ENCODE measurements at regions not wholly inside any gene's neighbourhood (a gene's known extent, or its start where the extent isn't known, plus 50 kb on each side); places are given as distances from the start of the nearest gene placed in this dataset.

- no peaks in the 10 kb centered on the region for H3K27me3 Mint-ChIP-seq (ENCODE audit: low read depth)
- H3K4me1 Mint-ChIP-seq, result peaks cover 13% of the 10 kb centered on the region
- H3K4me3 Mint-ChIP-seq, result no peak overlapping the region
- peaks cover 11% of the 10 kb centered on the region for H3K9me3 Mint-ChIP-seq
- DNase-seq (ENCODE audit: low read depth, low spot score), result no peak
- TF ChIP-seq CTCF (conservative IDR thresholded peaks at IDR 0.05), result no peak
- H3K36me3 Mint-ChIP-seq (ENCODE audit: low read depth), result no peaks in the 10 kb centered on the region
- no peak overlapping the region for H3K27ac Mint-ChIP-seq (ENCODE audit: unreplicated experiment)
Measured at GRCh38 chr4:20338841-20339240, 87.1 kb downstream of the SLIT2 start.

GRCh38 chr4:20341134-20341738 lies 89.5 kb downstream of the SLIT2 start:
- H3K4me1 Mint-ChIP-seq, result peaks cover 13% of the 10 kb centered on the region
- H3K4me3 Mint-ChIP-seq, result no peak overlapping the region

GRCh38 chr4:20347531-20347930 lies 95.8 kb downstream of the SLIT2 start:
- Mint-ChIP-seq H3K4me3 (no peak overlapping the region), H3K27ac (ENCODE audit: unreplicated experiment) (no peak overlapping the region), H3K27me3 (ENCODE audit: low read depth) (no peaks in the 10 kb centered on the region), H3K36me3 (ENCODE audit: low read depth) (no peaks in the 10 kb centered on the region), H3K9me3 (no peaks in the 10 kb centered on the region), H3K4me1 (peaks cover 7% of the 10 kb centered on the region)
- DNase-seq (ENCODE audit: low read depth, low spot score), result no peak
- no peak for TF ChIP-seq CTCF (conservative IDR thresholded peaks at IDR 0.05)

More at GRCh38 chr4:20341134-20341738, 89.5 kb downstream of the SLIT2 start:
- H3K9me3 Mint-ChIP-seq, result peaks cover 7% of the 10 kb centered on the region
- no peak overlapping the region for H3K27ac Mint-ChIP-seq (ENCODE audit: unreplicated experiment)
- H3K27me3 Mint-ChIP-seq (ENCODE audit: low read depth), result no peaks in the 10 kb centered on the region
- no peaks in the 10 kb centered on the region for H3K36me3 Mint-ChIP-seq (ENCODE audit: low read depth)
- TF ChIP-seq CTCF (conservative IDR thresholded peaks at IDR 0.05), result no peak
- DNase-seq (ENCODE audit: low read depth, low spot score), result no peak

GRCh38 chr4:20348411-20348810 lies 96.7 kb downstream of the SLIT2 start:
- no peak for DNase-seq (ENCODE audit: low read depth, low spot score)
- Mint-ChIP-seq H3K27ac (ENCODE audit: unreplicated experiment) (no peak overlapping the region), H3K9me3 (no peaks in the 10 kb centered on the region), H3K4me3 (no peak overlapping the region), H3K4me1 (peaks cover 13% of the 10 kb centered on the region), H3K36me3 (ENCODE audit: low read depth) (no peaks in the 10 kb centered on the region), H3K27me3 (ENCODE audit: low read depth) (no peaks in the 10 kb centered on the region)
- no peak for TF ChIP-seq CTCF (conservative IDR thresholded peaks at IDR 0.05)

GRCh38 chr4:20351360-20352162 lies 99.9 kb downstream of the SLIT2 start:
- peaks cover 41% of the 10 kb centered on the region for H3K4me1 Mint-ChIP-seq
- no peak overlapping the region for H3K27ac Mint-ChIP-seq (ENCODE audit: unreplicated experiment)
- no peaks in the 10 kb centered on the region for H3K36me3 Mint-ChIP-seq (ENCODE audit: low read depth)
- no peak for TF ChIP-seq CTCF (conservative IDR thresholded peaks at IDR 0.05)
- H3K9me3 Mint-ChIP-seq, result no peaks in the 10 kb centered on the region
- DNase-seq (ENCODE audit: low read depth, low spot score), result no peak
- no peak overlapping the region for H3K4me3 Mint-ChIP-seq
- H3K27me3 Mint-ChIP-seq (ENCODE audit: low read depth), result no peaks in the 10 kb centered on the region

All from neural crest cell (in vitro differentiated cells).